ENCODE measurements at regions not wholly inside any gene's neighbourhood (a gene's known extent, or its start where the extent isn't known, plus 50 kb on each side); places are given as distances from the start of the nearest gene placed in this dataset.

DNA sequence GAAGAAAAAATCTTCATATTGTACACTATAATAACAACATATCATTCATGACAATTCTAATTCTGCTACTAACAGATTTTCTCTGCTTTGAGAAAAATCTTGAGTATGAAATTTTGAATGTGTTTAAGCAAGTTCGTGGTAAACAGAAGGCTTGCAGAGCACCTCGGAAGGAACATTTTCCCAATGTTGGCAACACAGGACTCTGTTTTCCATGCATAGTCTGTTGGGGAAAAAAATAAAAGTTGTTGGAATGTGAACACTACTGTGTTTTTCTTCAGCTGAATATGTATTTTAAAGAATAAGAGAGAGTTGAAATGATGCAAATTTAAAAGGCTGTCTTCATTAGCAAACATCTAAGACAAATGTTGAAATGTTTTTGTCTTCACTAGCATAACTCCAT, 54.7 kb upstream of the ANXA10 start:
- Mint-ChIP-seq H3K27me3 (ENCODE audit: low read depth) (no peaks in the 10 kb centered on the region), H3K27ac (ENCODE audit: unreplicated experiment) (no peak overlapping the region), H3K4me3 (no peak overlapping the region), H3K9me3 (no peaks in the 10 kb centered on the region), H3K36me3 (ENCODE audit: low read depth) (no peaks in the 10 kb centered on the region), H3K4me1 (no peaks in the 10 kb centered on the region)
- no peak for DNase-seq (ENCODE audit: low read depth, low spot score)
- TF ChIP-seq CTCF (conservative IDR thresholded peaks at IDR 0.05) = no peak

GRCh38 chr4:168039593-168039992, 52.7 kb upstream of the ANXA10 start:
- DNase-seq (ENCODE audit: low read depth, low spot score) = no peak
- Mint-ChIP-seq H3K36me3 (ENCODE audit: low read depth) (no peaks in the 10 kb centered on the region), H3K27me3 (ENCODE audit: low read depth) (no peaks in the 10 kb centered on the region), H3K4me1 (no peaks in the 10 kb centered on the region), H3K4me3 (no peak overlapping the region), H3K9me3 (no peaks in the 10 kb centered on the region), H3K27ac (ENCODE audit: unreplicated experiment) (no peak overlapping the region)
- no peak for TF ChIP-seq CTCF (conservative IDR thresholded peaks at IDR 0.05)

Data from neural crest cell (in vitro differentiated cells).